Tibial nerve (tissue), 4 donors: ENCODE measurements at regions not wholly inside any gene's neighbourhood (a gene's known extent, or its start where the extent isn't known, plus 50 kb on each side); places are given as distances from the start of the nearest gene placed in this dataset.

Experiments used
- EP300 ChIP-seq, 2 donors: sonication (generic); formaldehyde crosslinking; IDR thresholded peaks; one replicate each; pipeline ENCODE4 v1.6.1; 2017; ENCODE audit warnings: antibody characterized with exemption in 2 of 2, mild to moderate bottlenecking in 1 of 2
- POLR2A ChIP-seq, 2 donors: fragments of 450-650 bp; IDR thresholded peaks; one replicate each; pipeline ENCODE4 v1.6.1; 2017; ENCODE audit warnings: antibody characterized with exemption in 2 of 2, mild to moderate bottlenecking in 2 of 2, moderate library complexity in 2 of 2
- TF ChIP-seq, protein P1 (sequence below), 5 experiments: fragments of 200-600 bp in 3 of 5; fragments of 450-650 bp in 2 of 5; sonication (generic) in 3 of 5; IDR thresholded peaks; one replicate each; pipeline ENCODE4 v1.5.1; 2016 to 2019; ENCODE audit warnings: antibody characterized with exemption in 5 of 5, mild to moderate bottlenecking in 3 of 5, moderate library complexity in 2 of 5

DNA sequence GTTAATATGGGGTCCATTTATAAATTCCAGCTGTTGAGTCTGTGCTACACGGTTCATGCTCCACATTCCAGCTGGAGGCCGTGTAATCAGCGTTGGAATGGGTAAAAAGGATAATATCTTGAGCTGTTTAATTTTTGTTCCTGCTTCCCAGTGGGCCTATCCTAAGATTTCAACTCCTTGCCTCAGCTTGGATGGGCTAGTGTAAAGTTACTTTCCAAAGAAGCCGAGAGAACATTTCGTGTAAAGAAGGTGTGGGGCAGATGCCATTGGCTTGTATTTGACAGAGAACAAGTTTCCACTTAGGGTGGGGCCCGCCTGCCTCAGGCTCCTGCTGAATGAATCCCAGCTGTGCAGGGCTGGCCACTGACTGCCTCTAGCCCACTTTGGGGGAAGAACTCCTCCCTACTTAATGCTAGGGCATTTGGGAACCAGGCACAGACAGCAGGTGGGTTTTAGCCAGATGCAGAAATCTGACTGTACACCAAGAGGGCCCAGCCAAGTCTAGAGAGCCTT lies 125.9 kb upstream of the LYZL2 start:
- TF ChIP-seq POLR2A (IDR thresholded peaks at IDR 0.05) (no peak), EP300 (IDR thresholded peaks at IDR 0.05) (no peak)
- TF ChIP-seq, protein P1, sequence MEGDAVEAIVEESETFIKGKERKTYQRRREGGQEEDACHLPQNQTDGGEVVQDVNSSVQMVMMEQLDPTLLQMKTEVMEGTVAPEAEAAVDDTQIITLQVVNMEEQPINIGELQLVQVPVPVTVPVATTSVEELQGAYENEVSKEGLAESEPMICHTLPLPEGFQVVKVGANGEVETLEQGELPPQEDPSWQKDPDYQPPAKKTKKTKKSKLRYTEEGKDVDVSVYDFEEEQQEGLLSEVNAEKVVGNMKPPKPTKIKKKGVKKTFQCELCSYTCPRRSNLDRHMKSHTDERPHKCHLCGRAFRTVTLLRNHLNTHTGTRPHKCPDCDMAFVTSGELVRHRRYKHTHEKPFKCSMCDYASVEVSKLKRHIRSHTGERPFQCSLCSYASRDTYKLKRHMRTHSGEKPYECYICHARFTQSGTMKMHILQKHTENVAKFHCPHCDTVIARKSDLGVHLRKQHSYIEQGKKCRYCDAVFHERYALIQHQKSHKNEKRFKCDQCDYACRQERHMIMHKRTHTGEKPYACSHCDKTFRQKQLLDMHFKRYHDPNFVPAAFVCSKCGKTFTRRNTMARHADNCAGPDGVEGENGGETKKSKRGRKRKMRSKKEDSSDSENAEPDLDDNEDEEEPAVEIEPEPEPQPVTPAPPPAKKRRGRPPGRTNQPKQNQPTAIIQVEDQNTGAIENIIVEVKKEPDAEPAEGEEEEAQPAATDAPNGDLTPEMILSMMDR (IDR thresholded peaks at IDR 0.05), result no peak
